Stimulated activated CD4-positive, alpha-beta T cell treated with anti-CD3 and anti-CD28 coated beads, TNF-alpha, amount 100 ng/mL, for 48 hours (primary cell): ENCODE measurements at regions not wholly inside any gene's neighbourhood (a gene's known extent, or its start where the extent isn't known, plus 50 kb on each side); places are given as distances from the start of the nearest gene placed in this dataset.
A peak's percentile ranks its signal among the peaks of the same experiment; 100 is the strongest.

Source experiments
- DNase-seq, 3 donors: peaks; one replicate each; pipeline ENCODE4 v3.0.0-alpha.2; 2020; ENCODE audit warnings: low read depth in 3 of 3

DNA sequence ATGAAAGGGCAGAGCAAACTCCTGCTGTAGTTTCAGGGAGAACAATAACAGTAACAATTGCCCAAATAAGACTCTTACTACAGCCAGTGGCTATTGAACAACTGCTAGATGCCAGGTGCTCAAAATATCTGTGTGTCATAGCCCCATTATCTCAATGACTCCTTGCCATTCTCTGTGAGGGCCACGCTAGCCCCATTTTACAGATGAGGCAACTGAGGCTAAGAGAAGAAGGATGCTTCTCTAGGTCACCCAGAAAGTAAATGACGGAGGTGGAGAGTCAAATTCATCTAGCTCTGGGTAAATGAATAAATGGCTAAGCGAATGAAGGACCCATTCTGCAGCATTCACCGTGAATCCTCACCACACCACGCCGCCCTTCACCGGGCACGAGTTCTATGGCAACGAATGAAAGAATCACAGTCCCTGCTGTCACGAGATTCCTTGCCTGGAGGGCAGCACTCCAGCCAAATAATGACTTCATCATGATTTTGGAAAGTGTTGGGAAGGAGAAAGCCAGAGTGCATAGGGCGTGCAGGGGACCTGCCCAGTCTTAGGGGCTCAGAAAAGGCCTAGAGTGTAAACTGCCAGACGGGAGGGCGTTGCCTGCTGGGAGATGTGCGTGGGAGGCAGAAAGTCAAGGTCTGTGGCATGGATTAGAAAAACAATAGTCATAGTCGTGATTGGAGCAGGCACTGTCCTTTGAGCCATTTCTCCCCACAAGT lies 147.2 kb downstream of the C9orf50 start:
- no peak for DNase-seq

DNA sequence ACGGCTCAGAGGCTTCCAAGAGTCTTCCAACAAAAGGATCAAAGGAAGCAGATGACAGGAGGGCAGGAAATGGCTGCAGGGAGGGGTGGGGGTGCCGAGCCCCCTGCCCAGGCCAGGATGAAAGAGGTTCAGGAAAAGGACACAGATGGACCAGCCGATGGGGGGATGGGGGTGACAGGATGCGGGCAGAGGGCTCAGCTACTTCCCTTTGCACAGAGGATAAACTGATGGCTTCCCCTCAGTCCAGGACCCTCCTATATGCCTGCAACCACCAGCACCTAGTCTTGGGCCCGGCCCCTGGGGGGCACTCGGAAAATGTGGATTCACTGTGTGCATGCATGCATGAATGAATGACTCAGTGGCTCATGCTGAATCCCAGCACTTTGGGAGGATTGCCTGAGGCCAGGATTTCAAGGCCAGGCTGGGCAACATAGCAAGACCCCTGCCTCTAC lies 148.2 kb downstream of the C9orf50 start:
- DNase-seq = no peak

DNA sequence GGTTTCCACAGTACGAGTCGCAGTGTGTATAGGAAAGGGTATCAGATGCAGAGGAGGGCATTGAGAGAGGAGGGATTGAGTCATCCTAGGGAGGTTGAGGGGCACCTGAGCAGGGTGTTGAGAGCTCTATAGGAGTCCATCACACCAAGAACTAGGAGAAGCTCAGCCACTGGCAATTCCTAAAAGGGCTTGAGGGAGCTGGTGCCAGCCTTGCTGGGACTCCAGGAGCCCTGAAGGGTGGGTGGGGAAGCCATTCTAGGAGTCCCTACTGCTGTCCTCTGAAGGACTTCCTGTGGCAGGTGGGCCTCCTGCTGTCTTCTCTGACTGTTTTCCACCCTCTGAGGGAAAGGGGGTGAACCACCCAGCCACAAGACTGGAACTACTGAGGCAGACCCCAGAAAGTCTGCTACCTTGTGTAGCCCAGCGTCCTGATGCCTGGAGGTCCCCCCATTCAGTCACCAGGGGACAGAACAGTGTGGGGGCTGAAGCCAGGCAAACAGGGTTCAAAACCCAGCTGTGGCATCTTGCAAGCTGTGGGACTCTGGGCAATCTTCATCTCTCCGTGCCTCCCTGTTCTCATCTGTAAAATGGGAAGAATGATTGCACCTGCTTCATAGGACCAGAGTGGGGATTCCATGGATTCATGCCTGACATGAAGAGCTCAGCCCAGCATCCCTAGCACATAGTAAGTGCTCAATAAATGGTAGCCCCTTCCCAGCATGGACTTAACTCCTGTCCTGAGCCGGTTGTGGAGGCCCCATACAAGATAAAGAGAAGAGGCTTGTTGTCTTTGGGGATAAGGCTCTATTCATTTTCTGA lies 149.5 kb downstream of the C9orf50 start:
- no peak for DNase-seq

DNA sequence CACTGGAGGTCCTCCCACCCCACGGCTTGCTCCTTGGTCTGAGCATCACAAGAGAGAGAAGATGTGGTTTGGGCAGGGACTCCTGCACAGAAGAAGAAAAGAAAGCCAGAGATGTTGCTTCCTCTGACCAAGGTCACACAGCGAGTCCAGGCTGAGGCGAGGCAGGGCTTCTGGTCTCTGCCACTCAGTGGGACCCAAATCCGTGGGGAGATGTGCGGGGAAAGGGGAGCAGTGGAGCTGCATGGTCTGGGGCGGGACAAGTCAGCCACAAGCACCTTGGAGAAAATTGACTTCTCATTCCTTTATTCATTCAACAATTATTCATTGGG lies 150.9 kb downstream of the C9orf50 start:
- DNase-seq = no peak

DNA sequence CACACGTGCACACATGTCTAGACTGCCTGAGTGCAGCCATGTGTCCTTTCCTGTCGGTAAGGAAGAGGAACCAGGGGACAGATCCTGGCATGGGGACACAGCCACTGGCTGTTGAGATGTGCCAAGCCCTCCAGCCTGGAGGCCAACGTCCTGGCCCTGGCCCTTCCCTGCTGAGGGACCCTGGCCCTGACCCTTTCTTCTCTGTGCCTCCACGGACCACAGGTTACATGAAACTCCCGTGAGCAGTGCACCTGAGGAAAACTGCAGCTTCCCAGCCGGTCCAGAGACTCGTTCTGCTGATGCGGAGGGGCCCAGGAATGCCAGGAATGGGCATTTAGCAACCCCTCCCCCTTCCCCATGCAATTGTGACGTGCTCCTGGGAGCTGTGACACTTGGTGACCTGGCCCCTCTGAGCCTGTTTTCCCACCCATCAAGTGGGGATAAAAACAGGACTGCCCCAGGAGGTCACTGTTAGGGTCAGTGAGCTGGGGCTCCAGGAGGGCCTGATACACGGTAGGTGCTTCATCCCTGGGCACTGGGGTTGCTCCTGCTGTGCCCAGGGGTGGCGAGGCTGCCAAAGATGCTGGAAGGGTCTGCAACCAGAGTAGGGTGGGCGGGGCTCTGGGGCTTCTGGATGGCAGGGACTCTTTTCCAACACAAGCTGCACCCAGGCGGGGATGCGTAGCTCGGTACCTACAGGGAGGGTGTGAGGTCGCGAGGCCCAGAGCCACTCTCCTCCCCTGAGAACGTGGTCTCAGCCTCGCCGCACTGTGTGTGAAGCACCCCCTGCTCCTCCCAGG lies 151.5 kb downstream of the C9orf50 start:
- no peak for DNase-seq

DNA sequence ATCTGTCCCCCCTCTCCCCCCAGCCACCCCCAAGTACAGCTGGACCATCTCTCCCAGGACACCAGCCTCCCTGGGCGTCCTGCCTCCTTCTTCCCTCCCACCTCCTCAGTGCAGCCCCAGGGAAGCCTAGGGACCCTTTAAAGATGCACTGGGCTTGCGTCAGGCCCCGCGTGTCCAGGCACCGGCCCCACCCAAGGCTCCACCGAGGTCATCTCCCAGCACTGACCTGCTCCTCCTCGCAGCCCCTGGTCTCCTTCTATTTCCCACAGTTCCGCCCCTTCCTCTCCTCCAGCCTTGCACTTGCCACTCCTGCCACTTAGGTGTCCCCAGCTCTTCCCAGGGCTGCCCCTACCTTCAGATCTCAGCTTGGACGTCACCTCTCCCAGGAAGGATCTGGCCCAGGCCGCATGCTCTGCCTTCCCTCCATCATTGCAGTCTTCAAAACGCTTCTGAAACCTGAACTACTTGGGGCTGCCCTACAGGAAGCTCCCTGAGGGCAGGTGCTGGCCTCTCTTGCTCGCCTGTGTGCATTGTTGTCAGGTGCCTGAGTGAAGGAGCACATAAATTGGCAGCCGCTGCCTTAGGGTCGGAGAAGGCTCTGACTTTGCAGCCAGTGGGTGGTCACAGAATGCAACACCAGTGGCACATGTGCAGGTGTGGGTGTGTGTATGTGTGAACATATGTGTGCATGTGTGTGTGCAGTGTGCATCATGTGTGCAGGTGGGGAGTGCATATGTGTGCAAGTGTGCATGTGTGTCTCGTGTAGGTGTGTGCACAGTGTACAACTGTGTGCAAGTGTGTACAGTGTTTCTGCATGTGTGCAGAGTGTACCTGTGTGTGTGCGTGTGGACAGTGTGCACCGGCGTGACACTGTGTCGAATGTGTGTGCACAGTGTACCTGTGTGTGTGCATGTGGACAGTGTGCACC lies 152.9 kb downstream of the C9orf50 start:
- no peak for DNase-seq

DNA sequence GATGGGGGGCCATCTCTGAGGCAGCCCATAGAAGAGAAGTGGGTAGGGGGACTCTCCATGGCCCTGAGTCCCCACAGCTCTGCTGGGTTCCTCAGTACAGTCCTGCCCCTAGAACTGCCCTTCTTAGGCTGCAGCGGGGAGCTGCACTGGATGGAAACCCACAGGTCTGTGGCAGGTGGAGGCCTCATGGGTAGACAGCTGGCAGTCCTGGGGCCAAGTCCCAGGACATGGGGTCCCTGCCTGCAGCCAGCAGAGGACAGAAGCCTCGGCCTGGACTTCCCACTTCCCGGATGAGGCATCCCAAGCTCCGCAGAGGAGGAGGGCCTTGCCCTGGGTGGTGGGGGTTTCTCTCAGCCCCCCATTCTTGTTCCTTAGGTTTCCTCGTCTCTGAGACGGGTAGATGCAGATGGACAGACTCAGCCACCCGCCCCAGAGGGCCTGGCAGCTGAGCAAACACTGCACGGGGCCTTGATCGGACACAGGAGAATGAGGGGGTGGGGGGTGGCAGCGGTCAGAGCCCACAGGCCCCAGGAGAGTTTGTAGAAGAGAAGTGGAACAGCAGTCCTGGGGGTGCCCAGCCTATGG lies 153.8 kb downstream of the C9orf50 start:
- DNase-seq = no peak

DNA sequence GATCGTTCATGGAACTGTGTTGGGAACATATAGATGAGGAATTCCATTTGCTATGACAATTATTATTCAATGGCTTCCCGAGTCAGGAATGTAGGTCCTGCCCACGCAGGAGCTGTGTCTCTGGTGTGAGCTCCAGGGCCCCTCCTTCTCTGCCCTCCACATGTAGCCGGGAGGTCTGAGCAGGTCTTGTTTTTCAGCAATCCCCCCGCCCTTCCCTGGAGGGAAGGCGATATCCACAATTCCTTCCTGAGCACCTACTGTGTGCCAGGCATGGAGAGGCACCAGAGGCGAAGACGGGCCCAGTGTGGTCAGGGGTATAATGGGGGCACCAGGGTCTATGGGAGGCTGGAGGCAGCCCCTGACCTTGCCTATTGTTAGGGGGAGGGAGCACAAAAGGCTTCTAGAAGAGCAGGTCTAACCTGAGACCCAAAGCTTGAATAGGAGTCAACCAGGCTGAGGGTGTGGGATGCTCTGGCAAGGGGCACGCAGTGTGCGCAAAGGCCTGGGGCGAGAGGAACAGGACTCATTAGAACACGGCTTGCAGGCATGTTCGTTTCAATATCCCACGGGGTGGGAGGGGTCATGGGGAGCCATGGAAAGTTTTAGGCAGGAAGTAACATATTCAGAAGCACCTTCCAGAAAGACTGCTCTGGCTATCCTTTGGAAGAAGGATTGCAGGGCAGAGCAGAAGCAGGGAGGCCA lies 154.9 kb downstream of the C9orf50 start:
- no peak for DNase-seq

DNA sequence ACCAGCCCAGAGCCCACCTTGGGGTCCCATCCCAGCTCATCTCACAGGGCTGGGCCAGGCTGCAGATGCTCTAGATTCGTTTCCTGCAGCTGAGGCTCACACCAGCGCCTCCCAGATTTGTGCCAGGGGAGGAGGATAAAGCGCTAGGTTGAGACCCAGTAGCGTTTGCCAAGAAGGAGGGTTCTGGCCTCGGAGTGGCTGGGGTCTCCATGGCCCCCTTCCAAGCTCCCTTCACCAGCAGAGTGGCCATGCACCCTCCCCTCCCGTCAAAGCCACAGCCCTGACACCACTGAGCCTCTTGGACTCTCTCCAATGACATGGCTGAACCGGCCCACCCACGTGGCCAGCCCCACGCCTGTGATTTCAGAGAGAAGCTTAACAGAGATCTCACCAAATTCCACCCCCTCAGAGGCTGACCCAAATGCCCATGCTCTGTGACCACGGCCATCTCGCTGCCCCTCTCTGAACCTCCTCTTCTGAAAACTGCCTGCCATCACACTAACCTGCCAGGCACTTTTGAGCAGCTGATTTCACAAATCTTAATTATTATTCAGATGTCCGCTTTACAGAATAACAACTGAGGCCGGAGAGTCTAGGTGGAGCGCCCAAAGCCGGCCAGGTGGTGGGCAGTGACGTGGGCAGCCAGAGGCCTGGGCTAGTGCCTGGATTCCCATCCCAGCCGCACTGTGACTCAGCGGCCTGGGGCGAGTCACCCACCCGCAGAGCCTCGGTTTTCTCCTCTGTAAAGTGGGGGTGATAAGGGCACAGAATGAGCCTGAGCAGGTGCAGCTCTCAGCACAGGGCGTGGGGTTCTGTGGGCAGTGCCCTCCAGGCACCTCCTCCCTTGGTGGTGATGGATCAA lies 155.7 kb downstream of the C9orf50 start:
- no peak for DNase-seq

DNA sequence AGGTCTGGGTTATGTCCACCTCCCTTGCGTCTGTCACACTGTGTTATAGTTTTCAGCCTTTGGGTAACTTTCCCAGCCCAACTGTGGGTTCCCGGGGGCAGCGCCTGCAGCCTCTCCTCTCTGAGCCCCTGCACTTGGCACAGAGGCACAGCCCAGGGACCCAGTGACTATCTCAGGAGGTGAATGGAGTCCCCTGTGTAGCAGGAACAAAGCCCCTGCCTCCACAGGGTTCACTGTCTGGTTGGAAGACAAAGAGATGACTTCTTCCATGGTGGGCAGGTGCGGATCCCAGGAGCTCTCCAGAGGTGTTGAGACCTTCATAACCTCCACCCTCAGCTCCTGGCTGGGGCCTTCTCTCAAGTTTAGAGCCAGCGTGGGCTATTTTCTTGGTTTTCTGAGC lies 156.9 kb downstream of the C9orf50 start:
- no peak for DNase-seq

DNA sequence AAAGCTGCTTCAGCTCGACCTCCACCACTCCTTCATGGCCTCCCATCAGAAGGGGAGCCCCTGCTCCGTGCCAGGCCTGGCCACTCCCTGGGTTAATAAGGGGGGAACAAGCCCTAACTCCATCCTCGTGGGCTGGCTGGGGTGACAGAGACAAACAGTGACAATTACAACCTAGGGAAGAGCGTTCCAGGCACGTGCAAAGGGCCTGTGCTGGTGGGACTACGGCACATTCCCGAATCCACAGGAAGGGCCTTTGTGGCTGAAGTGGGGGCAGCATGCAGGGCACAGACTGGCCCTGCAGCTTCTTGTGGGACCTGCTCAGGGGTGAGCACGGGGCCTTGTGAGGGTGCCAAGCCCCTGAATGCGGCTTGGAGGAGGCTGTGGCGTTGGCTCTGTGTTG lies 157.4 kb downstream of the C9orf50 start:
- DNase-seq = no peak

DNA sequence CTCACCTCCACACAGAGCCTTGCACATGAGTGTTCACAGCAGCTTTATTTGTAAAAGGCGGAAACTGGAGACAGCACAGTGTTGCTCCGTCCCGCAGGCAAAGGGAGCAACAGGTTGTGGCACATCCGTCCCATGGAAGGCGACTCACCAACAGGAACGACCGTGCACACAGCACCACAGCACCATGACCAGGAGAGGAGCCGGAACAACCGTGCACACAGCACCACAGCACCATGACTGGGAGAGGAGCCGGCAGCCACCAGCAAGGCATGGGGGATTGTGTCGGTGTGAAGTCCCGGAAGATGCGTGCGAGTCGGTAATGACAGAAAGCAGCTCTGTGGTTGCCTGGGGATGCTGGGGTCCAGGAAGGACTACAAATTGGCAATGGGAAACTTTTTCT lies 158.5 kb downstream of the C9orf50 start:
- no peak for DNase-seq

DNA sequence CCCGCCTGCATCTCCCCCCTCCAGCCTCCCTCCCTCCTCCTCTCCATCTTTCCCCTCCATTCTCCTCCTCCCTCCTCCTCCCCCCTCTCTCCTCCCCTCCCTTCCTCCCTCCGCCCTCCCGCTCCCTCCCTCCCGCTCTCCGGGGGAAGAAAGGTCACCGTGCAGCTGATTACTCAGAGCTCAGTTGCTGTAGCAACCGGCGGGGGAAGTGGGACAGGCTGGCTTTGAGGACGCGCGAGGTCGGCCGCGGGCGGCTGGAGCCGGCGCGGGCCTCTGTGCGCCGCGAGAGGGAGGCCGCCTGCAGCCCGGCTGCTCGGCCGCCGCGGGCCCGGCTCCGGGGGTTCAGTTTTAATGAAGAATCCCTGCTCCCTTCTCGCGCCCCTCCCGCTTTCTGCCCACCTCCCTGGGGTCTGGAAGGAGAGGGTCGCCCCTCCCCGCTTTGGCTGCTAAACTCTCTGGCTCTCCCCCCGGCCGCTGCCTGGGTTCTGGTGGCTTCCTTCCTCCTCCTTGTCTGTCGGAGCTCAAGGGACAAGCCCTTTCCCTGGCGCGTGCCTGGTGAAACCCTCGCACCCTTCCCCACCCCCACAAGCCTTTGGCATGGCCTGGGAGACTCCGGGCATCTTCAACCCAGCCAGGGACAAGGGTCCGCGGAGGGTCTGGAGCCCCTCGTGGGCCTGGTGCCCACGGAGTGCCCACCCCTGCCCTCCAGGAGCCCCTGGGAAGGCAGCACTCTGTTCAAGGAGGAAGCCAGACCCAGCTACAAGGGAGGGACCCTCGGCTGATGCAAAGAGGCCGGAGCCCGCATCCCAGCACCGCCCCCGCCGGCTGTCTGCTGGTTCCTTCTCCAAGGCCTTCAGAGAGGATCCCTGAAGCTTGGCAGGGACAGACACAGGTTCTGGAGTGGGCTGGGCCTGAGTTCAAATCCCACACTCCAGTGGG lies 160.3 kb downstream of the C9orf50 start:
- DNase-seq = peak; percentile 83 to 90 (median 84)

DNA sequence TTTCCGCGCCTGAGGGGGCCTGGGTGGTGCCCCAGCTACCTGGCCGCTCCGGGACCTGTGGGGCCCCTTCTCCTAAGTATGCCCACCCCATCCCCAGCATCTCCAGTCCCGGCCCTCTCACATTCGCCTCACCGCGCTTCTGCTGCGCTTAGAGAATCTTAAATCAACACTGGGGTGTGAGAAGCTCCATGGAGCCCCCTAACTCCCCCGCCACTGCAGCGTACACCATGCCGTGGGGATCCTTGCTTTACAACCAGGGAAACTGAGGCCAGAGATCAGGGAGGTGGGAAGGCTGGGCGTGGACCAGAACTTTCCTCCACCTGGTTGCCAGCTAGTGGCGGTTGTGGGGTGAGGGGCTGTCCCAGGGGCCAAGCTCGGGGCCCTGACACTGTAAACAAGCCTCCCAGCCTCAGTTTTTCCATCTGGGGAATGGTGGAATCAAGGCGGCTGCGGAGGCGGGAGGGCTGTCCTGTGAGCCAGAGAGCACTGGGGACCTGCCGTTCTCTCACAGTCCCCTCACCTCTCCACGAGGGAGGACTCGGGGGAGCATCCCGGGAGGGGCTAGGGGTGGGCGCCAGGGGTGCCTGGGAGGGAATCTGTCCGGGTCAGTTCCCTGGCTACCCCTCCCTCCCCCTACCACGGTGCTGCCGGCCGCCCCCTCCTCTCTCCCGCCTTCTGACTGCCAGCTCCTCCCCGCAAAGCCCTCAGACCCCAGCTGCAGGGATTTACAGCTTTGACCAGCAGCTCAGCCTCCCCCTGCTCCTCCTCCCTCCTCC lies 161.2 kb downstream of the C9orf50 start:
- peak; percentile 41 to 46 (median 45) for DNase-seq

DNA sequence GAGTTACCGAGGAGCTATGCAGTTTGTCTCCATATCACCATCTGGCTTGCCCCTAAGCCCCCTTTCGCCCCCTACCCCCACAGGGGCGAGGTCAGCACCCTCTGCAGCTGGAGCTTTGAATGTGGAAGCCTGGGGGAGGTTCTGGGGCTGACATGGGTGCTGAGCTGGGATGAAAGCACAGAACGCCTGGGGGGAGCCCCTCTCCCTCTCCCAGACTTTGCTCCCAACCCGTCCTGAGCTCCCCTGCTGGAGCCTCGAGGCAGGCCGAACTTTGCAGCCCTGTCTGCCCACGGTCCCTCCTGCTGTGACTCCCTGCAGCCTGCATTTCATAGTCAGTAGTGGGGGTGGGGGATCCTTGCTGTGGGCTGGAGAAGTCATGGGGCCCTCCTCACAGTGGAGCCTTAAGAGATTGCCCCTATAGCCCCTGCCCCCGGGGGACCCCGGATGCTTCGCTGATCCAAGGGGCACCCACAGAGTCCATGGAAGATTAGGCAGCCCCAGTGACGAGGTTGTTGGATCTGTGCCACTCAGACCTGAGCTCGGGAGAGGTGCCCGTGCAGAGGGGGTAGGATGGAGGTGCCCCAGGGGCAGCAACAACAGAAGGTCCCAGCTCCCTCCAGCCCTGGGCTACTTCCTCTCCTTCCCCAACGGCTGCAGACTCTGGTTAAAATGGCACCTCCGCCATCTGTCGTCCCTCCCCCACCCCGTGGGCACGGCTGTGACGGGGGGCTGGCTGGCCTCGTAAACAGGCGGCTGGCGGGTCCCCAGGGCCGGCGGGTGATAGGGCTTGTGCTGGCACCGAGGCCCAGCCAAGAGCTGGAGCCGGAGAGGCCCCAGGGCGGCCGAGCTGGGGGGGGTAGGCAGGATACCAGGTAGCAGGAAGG lies 162.0 kb downstream of the C9orf50 start:
- no peak for DNase-seq

DNA sequence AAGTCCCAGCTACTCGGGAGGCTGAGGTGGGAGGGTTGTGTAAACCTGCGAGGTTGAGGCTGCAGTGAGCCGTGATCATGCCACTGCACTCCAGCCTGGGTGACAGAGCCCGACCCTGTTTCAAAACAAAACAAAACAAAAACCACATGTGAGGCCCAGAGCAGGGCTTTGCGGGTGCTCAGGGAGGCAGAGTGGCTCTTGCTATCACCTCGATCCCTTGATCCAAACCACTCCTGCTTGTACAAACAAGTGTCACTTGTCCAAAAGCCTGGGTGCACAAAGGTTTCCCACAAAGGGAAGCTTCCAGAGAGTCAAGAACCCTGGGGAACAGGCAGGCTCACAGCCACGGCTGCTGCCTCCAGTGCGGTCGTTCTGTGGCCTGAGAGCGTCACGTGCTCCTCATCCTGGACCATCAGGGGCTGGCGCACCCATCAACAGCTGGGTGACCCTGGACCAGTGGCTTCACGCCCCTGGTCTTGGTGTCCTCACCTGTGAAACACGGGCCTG lies 162.7 kb downstream of the C9orf50 start:
- peak in 2 of 3 donors; percentile 27 to 36 for DNase-seq
